Ovary (tissue), 7 donors: ENCODE measurements at regions not wholly inside any gene's neighbourhood (a gene's known extent, or its start where the extent isn't known, plus 50 kb on each side); places are given as distances from the start of the nearest gene placed in this dataset.

Experiments
- DNase-seq, 5 donors: peaks; one replicate each; pipeline ENCODE4 v3.0.0-alpha.2; 2019 to 2020
- H3K27ac ChIP-seq, 2 donors: fragments of 200-600 bp; one replicate each; pipeline versions ENCODE4 v1.5.1 to v1.8.0; 2019 to 2022
- H3K27me3 ChIP-seq: fragments of 200-600 bp; one replicate; pipeline ENCODE4 v1.8.0; 2022
- H3K36me3 ChIP-seq: fragments of 200-600 bp; sonication (generic); one replicate; pipeline ENCODE4 v1.5.1; 2019
- H3K4me1 ChIP-seq: one replicate; pipeline ENCODE4 v1.8.1; 2013; ENCODE audit warnings: mild to moderate bottlenecking, moderate library complexity; ENCODE audit not compliant: insufficient read depth
- H3K4me3 ChIP-seq: fragments of 200-600 bp; sonication (generic); one replicate; pipeline ENCODE4 v1.5.1; 2017
- H3K9me3 ChIP-seq, 2 donors: fragments of 200-600 bp in 1 of 2; sonication (generic) in 1 of 2; one replicate each; pipeline versions ENCODE4 v1.5.1 to v1.8.1; 2013 to 2019; ENCODE audit warnings: mild to moderate bottlenecking in 1 of 2, moderate library complexity in 1 of 2
- CTCF ChIP-seq, 3 donors: fragments of 450-650 bp in 2 of 3; fragments of 200-600 bp in 1 of 3; IDR thresholded peaks; one replicate each; pipeline versions ENCODE4 v1.5.1 to v1.8.0; 2016 to 2022; ENCODE audit warnings: antibody characterized with exemption in 3 of 3, mild to moderate bottlenecking in 1 of 3
- EP300 ChIP-seq: sonication (generic); formaldehyde crosslinking; IDR thresholded peaks from one replicate; pipeline ENCODE4 v1.6.1; 2017; ENCODE audit warnings: antibody characterized with exemption
- POLR2A ChIP-seq: fragments of 450-650 bp; IDR thresholded peaks from one replicate; pipeline ENCODE4 v1.6.1; 2017; ENCODE audit warnings: antibody characterized with exemption, mild to moderate bottlenecking, moderate library complexity
- WGBS, 3 donors: extraction: QIAGEN DNeasy Blood & Tissue Kit in 1 of 3; methylation state at CpG; one replicate each; pipeline versions ENCODE4 v1.1.5 to v1.1.7; 2013 to 2017; 5-methylcytosine and 5-hydroxymethylcytosine counted together
- intact Hi-C, 4 donors: fragments of 100-400 bp; cut with DNase I; formaldehyde crosslinking; loops; one replicate each; pipeline versions ENCODE4 v1.11.0 to v1.15.1; 2022 to 2023
- donor health status: DM: no; HTN: no; CAD: no; lungs with moderate emphysema.
- donor health status: DM: no; HTN: no; CAD: no.
- donor health status: Bipolar disorder and iron deficiency.
- donor health status: DM: no; HTN: no; CAD: no.
- donor health status: DM: yes; HTN: yes; CAD: no.

- TF ChIP-seq EP300 (no peak), CTCF (IDR thresholded peaks at IDR 0.05) (no peak), POLR2A (no peak)
- 73 to 89% (median 79%) methylated on average over 2 of the region's 2 CpGs for WGBS, 3 donors
- no peaks in the 10 kb centered on the region for H3K27me3 ChIP-seq
- no peaks in the 10 kb centered on the region for H3K4me1 ChIP-seq
- H3K9me3 ChIP-seq, result peaks cover 0 to 3% of the 10 kb centered on the region in 2 donors
- H3K36me3 ChIP-seq, result no peaks in the 10 kb centered on the region
- H3K27ac ChIP-seq, result no peak overlapping the region
- no peak overlapping the region for H3K4me3 ChIP-seq
- DNase-seq, result no peak
- intact Hi-C loops, result no loop called here
Observed at GRCh38 chrX:49773993-49774392, 55.1 kb upstream of the PAGE4 start.

- 21 to 40% (median 34%) methylated on average over 1 of the region's 1 CpG for WGBS, 3 donors
- no peaks in the 10 kb centered on the region for H3K27me3 ChIP-seq
- TF ChIP-seq CTCF (IDR thresholded peaks at IDR 0.05) (no peak), POLR2A (no peak), EP300 (no peak)
- H3K36me3 ChIP-seq, result no peaks in the 10 kb centered on the region
- no peak overlapping the region for H3K27ac ChIP-seq
- no peaks in the 10 kb centered on the region for H3K9me3 ChIP-seq
- intact Hi-C loops, result no loop called here
- H3K4me3 ChIP-seq, result no peak overlapping the region
- H3K4me1 ChIP-seq, result no peaks in the 10 kb centered on the region
- no peak for DNase-seq
Observed at GRCh38 chrX:49767236-49767635, 61.9 kb upstream of the PAGE4 start.

DNA sequence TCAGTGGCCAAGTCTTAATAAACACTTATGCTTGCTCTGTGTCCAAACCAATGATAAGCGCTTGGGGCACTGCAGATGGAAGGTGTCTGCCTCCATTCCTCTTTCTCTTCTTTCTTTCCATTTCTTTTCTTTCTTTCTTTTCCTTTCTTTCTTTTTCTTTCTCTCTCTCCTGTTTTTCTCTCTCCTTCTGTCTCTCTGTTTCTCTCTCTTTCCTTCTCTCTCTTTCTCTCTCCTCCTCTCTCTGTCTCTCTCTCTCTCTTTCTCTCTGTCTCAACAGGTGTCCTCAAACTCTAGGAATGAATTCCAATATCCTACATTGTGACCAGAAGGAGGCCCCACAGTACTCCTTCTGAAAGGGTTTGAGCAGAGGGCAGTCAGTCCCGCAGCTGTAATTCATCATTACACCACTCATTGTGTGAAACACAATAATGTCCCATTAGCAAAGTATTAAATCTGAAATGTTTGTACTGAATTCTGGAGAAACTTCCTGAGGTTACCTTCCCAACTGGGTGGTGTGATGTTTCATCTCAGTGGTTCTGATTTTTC is 66.5 kb upstream of the PAGE1 start:
- no peaks in the 10 kb centered on the region for H3K4me1 ChIP-seq
- no peak for TF ChIP-seq CTCF (IDR thresholded peaks at IDR 0.05)
- TF ChIP-seq EP300, result no peak
- TF ChIP-seq POLR2A, result no peak
- WGBS, 3 donors, result 57 to 77% (median 60%) methylated on average over 2 of the region's 2 CpGs
- no peaks in the 10 kb centered on the region for H3K36me3 ChIP-seq
- H3K27ac ChIP-seq, result no peak overlapping the region
- no peak for DNase-seq
- no peak overlapping the region for H3K4me3 ChIP-seq
- intact Hi-C loops, result no loop called here
- H3K27me3 ChIP-seq, result no peaks in the 10 kb centered on the region
- H3K9me3 ChIP-seq, result no peaks in the 10 kb centered on the region

GRCh38 chrX:49761481-49761880 is 65.7 kb upstream of the PAGE1 start:
- no peak overlapping the region for H3K4me3 ChIP-seq
- TF ChIP-seq CTCF (IDR thresholded peaks at IDR 0.05), result no peak
- TF ChIP-seq POLR2A, result no peak
- TF ChIP-seq EP300, result no peak
- no peaks in the 10 kb centered on the region for H3K4me1 ChIP-seq
- H3K36me3 ChIP-seq, result no peaks in the 10 kb centered on the region
- intact Hi-C loops, result no loop called here
- no peak overlapping the region for H3K27ac ChIP-seq
- no peaks in the 10 kb centered on the region for H3K9me3 ChIP-seq
- WGBS, 3 donors, result 3 to 16% (median 5%) methylated on average over 2 of the region's 2 CpGs
- DNase-seq, result no peak
- H3K27me3 ChIP-seq, result no peaks in the 10 kb centered on the region
